B cell (primary cell): ENCODE measurements at regions not wholly inside any gene's neighbourhood (a gene's known extent, or its start where the extent isn't known, plus 50 kb on each side); places are given as distances from the start of the nearest gene placed in this dataset.

Experiments used
- CTCF ChIP-seq: fragments of 200-600 bp; IDR thresholded peaks from one replicate; pipeline ENCODE4 v1.8.0; 2022; ENCODE audit warnings: antibody characterized with exemption, mild to moderate bottlenecking
- EZH2 ChIP-seq: IDR thresholded peaks from 2 replicates; pipeline ENCODE4 v1.6.1; 2012; ENCODE audit warnings: borderline replicate concordance, low read depth, mild to moderate bottlenecking, moderate library complexity, low read length; ENCODE audit not compliant: insufficient read depth, poor library complexity, severe bottlenecking

GRCh38 chr6:19160081-19160730 lies 677.0 kb upstream of the ID4 start:
- no peak for TF ChIP-seq EZH2
- no peak for TF ChIP-seq CTCF
